CD14-positive monocyte (primary cell): ENCODE measurements at regions not wholly inside any gene's neighbourhood (a gene's known extent, or its start where the extent isn't known, plus 50 kb on each side); places are given as distances from the start of the nearest gene placed in this dataset.

ENCODE experiments used
- DNase-seq, 3 donors: peaks; one replicate each; pipeline ENCODE4 v3.0.0-alpha.2; 2011 to 2022
- H2AFZ ChIP-seq: 2 replicates; pipeline ENCODE4 v1.6.0; 2012; ENCODE audit warnings: mild to moderate bottlenecking, low read depth, low read length, inconsistent platforms; ENCODE audit not compliant: insufficient read depth, poor library complexity, severe bottlenecking
- H3K27ac ChIP-seq, 2 donors: 1 replicate in 1 of 2; 2 replicates in 1 of 2; pipeline ENCODE4 v1.5.1; 2012 to 2013; ENCODE audit warnings: low read length in 2 of 2, control low read depth in 1 of 2, inconsistent platforms in 1 of 2, low read depth in 1 of 2, mild to moderate bottlenecking in 1 of 2
- H3K27me3 ChIP-seq, 2 donors: one replicate each; pipeline versions ENCODE4 v1.6.0 to v1.6.1; 2011 to 2013; ENCODE audit warnings: low read length in 2 of 2; ENCODE audit not compliant: control insufficient read depth in 2 of 2, insufficient read depth in 2 of 2
- H3K36me3 ChIP-seq, 2 donors: replicated peaks in 1 of 2; 1 replicate in 1 of 2; 2 replicates in 1 of 2; pipeline versions ENCODE4 v1.5.1 to v1.6.1; 2012 to 2013; ENCODE audit warnings: low read length in 2 of 2, control low read depth in 1 of 2, inconsistent platforms in 1 of 2, mild to moderate bottlenecking in 1 of 2; ENCODE audit not compliant: insufficient read depth in 2 of 2, control insufficient read depth in 1 of 2
- H3K4me1 ChIP-seq, 2 donors: 1 replicate in 1 of 2; 2 replicates in 1 of 2; pipeline versions ENCODE4 v1.5.1 to v1.6.1; 2012 to 2013; ENCODE audit warnings: low read length in 2 of 2, control low read depth in 1 of 2, inconsistent platforms in 1 of 2, mild to moderate bottlenecking in 1 of 2, moderate library complexity in 1 of 2; ENCODE audit not compliant: insufficient read depth in 2 of 2, control insufficient read depth in 1 of 2
- H3K4me2 ChIP-seq: replicated peaks from 2 replicates; pipeline ENCODE3; 2012; ENCODE audit warnings: low read length, moderate library complexity, mild to moderate bottlenecking; ENCODE audit not compliant: poor library complexity, severe bottlenecking; ENCODE audit errors: extremely low read depth
- H3K4me3 ChIP-seq, 3 experiments: fragments of 200-600 bp in 1 of 3; sonication (generic) in 1 of 3; replicated peaks in 1 of 3; 1 replicate in 2 of 3; 2 replicates in 1 of 3; pipeline ENCODE4 v1.5.1; 2011 to 2013; ENCODE audit warnings: low read length in 3 of 3, mild to moderate bottlenecking in 3 of 3, control low read depth in 2 of 3, low read depth in 2 of 3, inconsistent platforms in 1 of 3, moderate library complexity in 1 of 3
- H3K79me2 ChIP-seq: 2 replicates; pipeline ENCODE4 v1.6.0; 2012; ENCODE audit warnings: mild to moderate bottlenecking, control low read depth, inconsistent platforms, low read length, moderate library complexity; ENCODE audit not compliant: insufficient read depth
- H3K9ac ChIP-seq: 2 replicates; pipeline ENCODE4 v1.6.0; 2017; ENCODE audit warnings: low read length, mild to moderate bottlenecking; ENCODE audit not compliant: insufficient read depth, poor library complexity, severe bottlenecking
- H3K9me3 ChIP-seq, 2 donors: replicated peaks in 1 of 2; 1 replicate in 1 of 2; 2 replicates in 1 of 2; pipeline versions ENCODE4 v1.5.1 to v1.6.1; 2012 to 2013; ENCODE audit warnings: low read length in 2 of 2, control low read depth in 1 of 2; ENCODE audit not compliant: control insufficient read depth in 1 of 2, insufficient read depth in 1 of 2
- H4K20me1 ChIP-seq: 2 replicates; pipeline ENCODE4 v1.6.0; 2012; ENCODE audit warnings: mild to moderate bottlenecking, low read length, control low read depth, moderate library complexity; ENCODE audit not compliant: insufficient read depth
- H3K27ac Mint-ChIP-seq, 7 donors: one replicate each; pipeline ENCODE4 v1.8.0; 2020; ENCODE audit warnings: mild to moderate bottlenecking in 7 of 7, mixed read lengths in 7 of 7, moderate library complexity in 6 of 7, inconsistent platforms in 2 of 7
- H3K27me3 Mint-ChIP-seq, 3 donors: one replicate each; pipeline ENCODE4 v1.8.0; 2021 to 2022; ENCODE audit warnings: low read depth in 3 of 3, mild to moderate bottlenecking in 3 of 3, mixed read lengths in 3 of 3, moderate library complexity in 3 of 3, inconsistent platforms in 1 of 3
- H3K36me3 Mint-ChIP-seq, 2 donors: one replicate each; pipeline ENCODE4 v1.8.0; 2020; ENCODE audit warnings: mixed read lengths in 2 of 2, inconsistent platforms in 1 of 2, mild to moderate bottlenecking in 1 of 2
- H3K4me1 Mint-ChIP-seq: one replicate; pipeline ENCODE4 v1.8.0; 2020; ENCODE audit warnings: mild to moderate bottlenecking, mixed read lengths
- H3K4me3 Mint-ChIP-seq, 2 donors: one replicate each; pipeline ENCODE4 v1.8.0; 2020; ENCODE audit warnings: mild to moderate bottlenecking in 2 of 2, mixed read lengths in 2 of 2, moderate library complexity in 1 of 2
- H3K9me3 Mint-ChIP-seq, 7 donors: one replicate each; pipeline ENCODE4 v1.8.0; 2020 to 2022; ENCODE audit warnings: mixed read lengths in 7 of 7, mild to moderate bottlenecking in 6 of 7, moderate library complexity in 6 of 7, inconsistent platforms in 2 of 7
- WGBS: methylation state at CpG from one replicate; pipeline ENCODE4 v1.1.5; 2013; ENCODE audit warnings: missing lambda C conversion rate; ENCODE audit not compliant: insufficient coverage; 5-methylcytosine and 5-hydroxymethylcytosine counted together
- intact Hi-C, 2 donors: fragments of 100-400 bp; cut with micrococcal nuclease; formaldehyde crosslinking; loops; one replicate each; pipeline versions ENCODE4 v1.15.0 to v1.15.1; 2023
- TF ChIP-seq, protein P1 (sequence below): fragments of 200-600 bp; IDR thresholded peaks from one replicate; pipeline ENCODE4 v1.8.0; 2022; ENCODE audit warnings: antibody characterized with exemption, mild to moderate bottlenecking

DNA sequence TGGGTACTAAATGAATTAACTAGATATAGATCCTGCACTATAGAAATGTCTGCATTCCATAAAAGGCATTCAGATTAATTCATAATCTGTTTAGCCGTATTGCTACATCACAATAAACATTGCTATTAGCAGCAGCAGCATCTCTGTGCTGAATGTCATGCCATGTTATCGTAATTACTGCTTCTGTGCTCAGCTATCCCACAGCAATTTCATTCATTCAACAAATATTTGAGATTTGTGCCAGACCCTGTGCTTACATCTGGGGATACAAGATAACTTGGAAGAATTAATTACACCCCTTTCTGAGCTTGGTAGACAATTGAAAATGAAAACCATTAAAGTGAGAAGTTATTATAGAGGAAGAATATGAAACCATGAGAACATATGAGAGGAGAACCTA, 185.8 kb upstream of the C11orf87 start:
- Mint-ChIP-seq H3K4me3 (no peak overlapping the region), H3K36me3 (no peaks in the 10 kb centered on the region), H3K9me3 (peaks cover 0 to 6% (median 3%) of the 10 kb centered on the region in 7 donors), H3K4me1 (no peaks in the 10 kb centered on the region), H3K27ac (no peak overlapping the region), H3K27me3 (no peaks in the 10 kb centered on the region)
- no peak for DNase-seq
- TF ChIP-seq, protein P1, sequence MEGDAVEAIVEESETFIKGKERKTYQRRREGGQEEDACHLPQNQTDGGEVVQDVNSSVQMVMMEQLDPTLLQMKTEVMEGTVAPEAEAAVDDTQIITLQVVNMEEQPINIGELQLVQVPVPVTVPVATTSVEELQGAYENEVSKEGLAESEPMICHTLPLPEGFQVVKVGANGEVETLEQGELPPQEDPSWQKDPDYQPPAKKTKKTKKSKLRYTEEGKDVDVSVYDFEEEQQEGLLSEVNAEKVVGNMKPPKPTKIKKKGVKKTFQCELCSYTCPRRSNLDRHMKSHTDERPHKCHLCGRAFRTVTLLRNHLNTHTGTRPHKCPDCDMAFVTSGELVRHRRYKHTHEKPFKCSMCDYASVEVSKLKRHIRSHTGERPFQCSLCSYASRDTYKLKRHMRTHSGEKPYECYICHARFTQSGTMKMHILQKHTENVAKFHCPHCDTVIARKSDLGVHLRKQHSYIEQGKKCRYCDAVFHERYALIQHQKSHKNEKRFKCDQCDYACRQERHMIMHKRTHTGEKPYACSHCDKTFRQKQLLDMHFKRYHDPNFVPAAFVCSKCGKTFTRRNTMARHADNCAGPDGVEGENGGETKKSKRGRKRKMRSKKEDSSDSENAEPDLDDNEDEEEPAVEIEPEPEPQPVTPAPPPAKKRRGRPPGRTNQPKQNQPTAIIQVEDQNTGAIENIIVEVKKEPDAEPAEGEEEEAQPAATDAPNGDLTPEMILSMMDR, result no peak
- H2AFZ ChIP-seq, result no peak overlapping the region
- no peaks in the 10 kb centered on the region for H3K9me3 ChIP-seq
- no peaks in the 10 kb centered on the region for H3K27me3 ChIP-seq
- no peak overlapping the region for H3K4me3 ChIP-seq
- no peaks in the 10 kb centered on the region for H3K36me3 ChIP-seq
- no peaks in the 10 kb centered on the region for H3K4me1 ChIP-seq
- H3K79me2 ChIP-seq, result no peaks in the 10 kb centered on the region
- H4K20me1 ChIP-seq, result no peaks in the 10 kb centered on the region
- no peak overlapping the region for H3K27ac ChIP-seq
- no peak overlapping the region for H3K9ac ChIP-seq
- intact Hi-C loops, result no loop called here
- H3K4me2 ChIP-seq, result no peak overlapping the region
- WGBS, result no CpG with 5 or more reads among the region's 2 CpGs

DNA sequence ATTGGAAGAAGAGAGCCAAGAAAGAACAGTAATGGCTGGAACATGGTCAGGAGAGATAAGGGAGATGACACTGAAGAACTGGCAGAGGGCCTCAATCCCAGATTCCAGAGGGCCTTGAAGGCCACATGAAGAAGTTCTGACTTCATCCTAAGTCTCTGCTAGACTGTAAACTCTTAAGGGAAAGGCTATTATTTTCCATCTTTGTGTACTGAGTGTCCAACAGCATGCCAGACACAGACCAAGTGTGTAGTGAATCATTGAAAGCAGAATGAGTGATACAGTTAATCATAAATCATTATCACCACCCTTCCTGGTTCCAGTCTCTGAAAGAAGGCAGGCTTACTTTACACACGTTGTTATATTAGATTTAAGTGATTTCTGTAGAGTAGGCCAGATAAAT, 185.3 kb upstream of the C11orf87 start:
- H3K9ac ChIP-seq, result no peak overlapping the region
- no CpG with 5 or more reads among the region's 1 CpG for WGBS
- no peaks in the 10 kb centered on the region for H3K9me3 ChIP-seq
- no peaks in the 10 kb centered on the region for H3K27me3 ChIP-seq
- H3K79me2 ChIP-seq, result no peaks in the 10 kb centered on the region
- TF ChIP-seq, protein P1, result no peak
- no peaks in the 10 kb centered on the region for H3K4me1 ChIP-seq
- H3K27ac Mint-ChIP-seq, result no peak overlapping the region
- H3K4me2 ChIP-seq, result no peak overlapping the region
- H2AFZ ChIP-seq, result no peak overlapping the region
- H3K4me3 Mint-ChIP-seq, result no peak overlapping the region
- intact Hi-C loops, result no loop called here
- no peaks in the 10 kb centered on the region for H3K36me3 Mint-ChIP-seq
- H3K27ac ChIP-seq, result no peak overlapping the region
- no peak for DNase-seq
- no peaks in the 10 kb centered on the region for H3K36me3 ChIP-seq
- H3K9me3 Mint-ChIP-seq, result peaks cover 0 to 6% (median 3%) of the 10 kb centered on the region in 7 donors
- no peaks in the 10 kb centered on the region for H3K27me3 Mint-ChIP-seq
- H3K4me1 Mint-ChIP-seq, result no peaks in the 10 kb centered on the region
- no peak overlapping the region for H3K4me3 ChIP-seq
- no peaks in the 10 kb centered on the region for H4K20me1 ChIP-seq
